H1 (cell line): ENCODE measurements at regions not wholly inside any gene's neighbourhood (a gene's known extent, or its start where the extent isn't known, plus 50 kb on each side); places are given as distances from the start of the nearest gene placed in this dataset.

Experiments used
- ATF2 ChIP-seq: IDR thresholded peaks from 2 replicates; pipeline ENCODE4 v1.6.1; 2012; ENCODE audit warnings: low read length, inconsistent platforms
- FOSL1 ChIP-seq: IDR thresholded peaks from 2 replicates; pipeline ENCODE4 v1.6.1; 2011; ENCODE audit warnings: mild to moderate bottlenecking, low read depth, low read length, moderate library complexity; ENCODE audit not compliant: insufficient read depth
- POLR2AphosphoS5 ChIP-seq: IDR thresholded peaks from 2 replicates; pipeline ENCODE4 v1.6.1; 2011; ENCODE audit warnings: low read depth, low read length

GRCh38 chr10:130380056-130380455 lies 243.9 kb downstream of the GLRX3 start:
- TF ChIP-seq POLR2AphosphoS5 (no peak), ATF2 (no peak), FOSL1 (no peak)
